HEK293T (cell line): ENCODE measurements at regions not wholly inside any gene's neighbourhood (a gene's known extent, or its start where the extent isn't known, plus 50 kb on each side); places are given as distances from the start of the nearest gene placed in this dataset.

Source experiments
- ARNT ChIP-seq: fragments of 450-650 bp; IDR thresholded peaks from 2 replicates; pipeline ENCODE4 v1.6.1; 2017; ENCODE audit warnings: mild to moderate bottlenecking
- BHLHE40 ChIP-seq: fragments of 450-650 bp; IDR thresholded peaks from 2 replicates; pipeline ENCODE4 v1.6.1; 2016; ENCODE audit warnings: mild to moderate bottlenecking, moderate library complexity, borderline replicate concordance
- ELF4 ChIP-seq: fragments of 450-650 bp; IDR thresholded peaks from 2 replicates; pipeline ENCODE4 v1.6.1; 2017; ENCODE audit warnings: antibody characterized with exemption
- FOXM1 ChIP-seq: fragments of 450-650 bp; IDR thresholded peaks from 2 replicates; pipeline ENCODE4 v1.6.1; 2017; ENCODE audit warnings: mild to moderate bottlenecking, borderline replicate concordance
- HDGF ChIP-seq: fragments of 450-650 bp; IDR thresholded peaks from 2 replicates; pipeline ENCODE4 v1.6.1; 2017; ENCODE audit warnings: antibody characterized with exemption, borderline replicate concordance
- SP1 ChIP-seq: fragments of 450-650 bp; IDR thresholded peaks from 2 replicates; pipeline ENCODE4 v1.6.1; 2017
- SUZ12 ChIP-seq: fragments of 450-650 bp; IDR thresholded peaks from 2 replicates; pipeline ENCODE4 v1.6.1; 2016; ENCODE audit warnings: mild to moderate bottlenecking

- no peak for TF ChIP-seq ARNT
- TF ChIP-seq BHLHE40, result no peak
- no peak for TF ChIP-seq HDGF
- no peak for TF ChIP-seq ELF4
- TF ChIP-seq FOXM1, result no peak
- no peak for TF ChIP-seq SUZ12
- TF ChIP-seq SP1, result no peak
These were observed 136.3 kb downstream of the CCDC71L start for GRCh38 chr7:106524690-106525059.
